Kidney glomerular epithelial cell (primary cell): ENCODE measurements at regions not wholly inside any gene's neighbourhood (a gene's known extent, or its start where the extent isn't known, plus 50 kb on each side); places are given as distances from the start of the nearest gene placed in this dataset.
A peak's percentile ranks its signal among the peaks of the same experiment; 100 is the strongest.
"Not testable (repeated sequence)": the region's sequence is repeated elsewhere in the genome, so short reads cannot be mapped to it uniquely, and the experiment has no call there.

Source experiments
- DNase-seq: peaks from one replicate; lab custom pipeline; 2025; lab: John Stamatoyannopoulos, UW

DNA sequence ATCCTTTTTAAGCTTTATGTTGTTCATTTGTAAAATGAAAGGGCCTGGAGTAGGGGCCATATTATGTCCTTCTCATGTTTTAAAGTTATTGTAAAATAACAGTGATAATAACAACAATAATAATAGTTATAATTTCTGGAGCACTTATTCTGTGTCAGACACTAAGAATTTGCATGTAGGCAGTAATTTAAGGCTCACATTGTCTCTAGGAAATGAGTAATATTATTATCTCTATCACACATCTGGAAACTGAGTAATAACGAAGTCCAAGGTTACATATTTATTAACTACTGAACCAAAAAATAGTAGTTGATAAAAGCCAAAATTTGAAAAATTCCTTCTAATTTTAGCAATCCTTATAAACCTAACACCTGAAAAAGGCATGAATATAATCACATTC is 520.7 kb upstream of the PABPC4L start:
- no peak for DNase-seq

- DNase-seq = no peak
Measured at GRCh38 chr4:134720030-134720429, 518.4 kb upstream of the PABPC4L start.

- no peak for DNase-seq
Measured at GRCh38 chr4:134708616-134709015, 507.0 kb upstream of the PABPC4L start.

GRCh38 chr4:134708026-134708425 is 506.4 kb upstream of the PABPC4L start:
- no peak for DNase-seq

- no peak for DNase-seq
Measured at GRCh38 chr4:134702374-134702773, 500.8 kb upstream of the PABPC4L start.

DNA sequence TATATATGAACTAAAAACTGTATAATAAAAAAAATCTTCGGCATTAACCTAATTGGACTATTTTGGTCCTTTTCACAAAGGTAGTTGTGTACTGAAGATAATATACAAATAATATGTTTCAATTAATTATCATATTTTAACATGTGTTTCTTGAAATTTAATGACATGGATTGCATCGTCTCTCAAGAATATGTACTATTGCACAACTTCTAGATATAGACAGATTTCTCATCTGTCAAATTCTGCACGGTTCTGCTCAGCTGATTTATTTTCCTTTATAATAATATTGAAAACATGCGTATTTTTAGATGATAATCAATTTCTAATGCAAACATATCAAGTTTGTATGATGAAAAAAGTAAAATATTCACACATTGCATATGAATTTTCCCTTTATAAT is 498.7 kb upstream of the PABPC4L start:
- DNase-seq = no peak

- DNase-seq = not testable (repeated sequence)
Measured at GRCh38 chr4:134698831-134699230, 497.2 kb upstream of the PABPC4L start.

DNA sequence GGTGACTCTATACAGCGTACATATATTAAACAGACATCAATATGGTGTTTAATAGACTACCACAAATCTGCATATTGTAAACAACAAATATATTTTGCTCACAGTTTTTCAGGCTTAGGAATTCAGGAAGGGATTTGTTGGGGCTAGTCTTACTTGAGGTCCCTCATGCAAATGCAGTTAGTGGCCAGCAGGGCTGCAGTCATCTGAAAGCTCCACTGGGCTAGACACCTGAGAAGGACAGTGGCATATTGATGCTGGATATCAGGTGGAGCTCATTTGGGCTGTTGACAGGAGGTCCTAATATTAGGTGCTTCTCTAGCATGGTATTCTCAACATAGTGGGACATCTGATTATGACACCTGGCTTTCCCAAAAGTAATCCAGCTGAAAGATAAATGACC is 493.8 kb upstream of the PABPC4L start:
- no peak for DNase-seq

- no peak for DNase-seq
Measured at GRCh38 chr4:134691915-134692314, 490.3 kb upstream of the PABPC4L start.

DNA sequence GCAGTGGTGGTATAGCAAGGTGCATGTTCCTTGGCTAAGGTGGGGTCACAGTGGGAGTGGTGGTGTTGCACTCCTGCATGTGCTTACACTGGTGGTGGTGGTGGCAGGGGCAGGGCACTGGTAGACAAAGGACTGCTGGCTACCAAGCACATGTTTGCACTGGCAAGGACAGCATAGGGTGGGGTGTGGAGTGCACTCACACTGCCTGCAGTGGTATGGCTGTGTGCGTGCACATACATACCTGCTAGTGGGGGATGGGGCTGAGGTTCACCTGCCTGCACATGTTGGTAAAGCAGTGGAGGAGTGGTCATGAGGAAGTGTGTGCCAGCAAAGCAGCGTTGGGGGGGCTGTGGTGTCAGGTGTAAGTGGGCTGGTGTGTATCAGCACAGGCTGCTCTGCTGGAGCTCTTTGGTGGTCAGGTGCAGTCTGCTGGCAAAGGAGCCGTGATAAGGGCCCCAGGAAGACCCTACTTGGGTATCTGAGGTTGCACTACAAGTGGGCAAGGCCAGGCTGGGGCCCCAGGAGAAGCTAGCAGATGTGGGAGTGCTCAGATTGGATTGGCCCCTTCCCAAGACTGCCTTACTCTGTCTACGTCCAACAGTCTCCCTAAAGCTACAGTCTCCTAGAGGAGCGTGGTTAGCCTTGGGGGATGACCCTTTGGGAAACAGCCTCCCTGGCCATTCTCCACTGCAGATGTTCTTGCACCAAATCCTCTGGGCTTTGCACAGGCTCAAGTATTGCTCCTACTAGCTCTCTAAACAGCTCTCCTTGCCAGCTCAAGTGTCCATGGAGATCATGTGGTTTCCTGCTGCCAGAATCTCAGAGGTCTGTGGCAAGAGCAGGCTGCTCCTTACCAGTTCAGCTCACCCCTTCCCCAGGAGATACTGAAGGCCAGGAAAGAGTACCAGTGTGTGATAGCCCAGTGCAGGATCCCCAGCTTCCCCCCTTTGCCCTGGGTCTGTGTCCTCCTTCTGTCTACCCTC is 486.3 kb upstream of the PABPC4L start:
- DNase-seq = no peak

GRCh38 chr4:134677209-134677814 is 475.7 kb upstream of the PABPC4L start:
- DNase-seq = no peak

DNA sequence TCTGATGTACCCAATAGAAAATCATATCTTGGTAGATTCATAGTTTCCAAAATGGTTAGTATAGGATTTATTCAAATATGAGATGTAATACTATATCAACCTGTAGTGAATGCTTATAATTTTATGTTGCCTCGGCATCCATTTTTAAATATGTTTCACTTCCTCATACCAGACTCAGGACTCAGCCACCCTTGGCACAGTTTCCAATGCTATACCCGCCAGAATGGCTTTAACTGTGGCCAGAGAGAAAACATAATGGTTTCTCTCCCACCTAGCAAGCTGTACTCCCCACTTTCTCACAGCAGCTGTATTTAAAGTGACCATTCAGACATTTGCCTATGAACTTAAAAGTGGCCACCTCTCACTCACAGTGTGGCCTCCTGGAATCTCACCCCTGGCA is 466.6 kb upstream of the PABPC4L start:
- peak; percentile 22 for DNase-seq

GRCh38 chr4:134666640-134667039 is 465.1 kb upstream of the PABPC4L start:
- no peak for DNase-seq

DNA sequence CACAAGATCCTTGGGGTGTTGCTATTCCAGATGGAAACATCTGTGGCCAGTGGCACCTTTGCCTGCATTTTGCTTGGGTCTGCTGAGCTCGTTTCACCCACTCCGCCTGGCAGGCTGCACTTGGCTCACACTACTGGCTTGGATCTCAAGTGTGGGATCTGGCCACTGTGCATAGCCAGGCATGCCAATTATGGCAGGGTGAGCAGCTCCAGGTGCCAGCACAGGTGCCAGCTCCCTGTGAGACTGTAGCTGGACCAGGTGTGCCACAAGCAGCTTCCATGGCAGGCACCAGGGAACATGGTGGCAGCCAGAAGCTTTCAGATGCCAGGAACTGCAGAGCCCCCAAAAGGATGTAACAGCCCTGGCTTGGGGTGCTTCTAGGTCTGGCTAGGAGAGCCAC is 463.8 kb upstream of the PABPC4L start:
- DNase-seq = no peak

DNA sequence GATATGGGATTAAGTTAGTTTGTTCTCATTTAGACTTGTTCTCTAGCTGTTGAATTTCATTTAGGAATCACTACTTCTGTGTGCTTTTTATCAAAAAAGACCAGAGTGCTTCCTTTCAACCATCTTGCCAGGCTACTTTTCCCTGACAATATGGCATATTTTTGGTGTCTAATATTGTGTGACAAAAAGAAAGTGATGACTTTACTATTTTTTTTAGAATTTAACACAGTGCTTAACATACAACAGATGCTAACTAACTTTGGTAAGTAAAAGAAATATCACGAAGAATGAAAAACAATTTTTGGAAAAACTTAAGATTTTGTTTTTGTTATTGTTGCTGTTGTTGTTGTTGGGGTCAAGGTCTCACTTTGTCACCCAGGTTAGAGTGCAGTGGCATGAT is 462.2 kb upstream of the PABPC4L start:
- no peak for DNase-seq

DNA sequence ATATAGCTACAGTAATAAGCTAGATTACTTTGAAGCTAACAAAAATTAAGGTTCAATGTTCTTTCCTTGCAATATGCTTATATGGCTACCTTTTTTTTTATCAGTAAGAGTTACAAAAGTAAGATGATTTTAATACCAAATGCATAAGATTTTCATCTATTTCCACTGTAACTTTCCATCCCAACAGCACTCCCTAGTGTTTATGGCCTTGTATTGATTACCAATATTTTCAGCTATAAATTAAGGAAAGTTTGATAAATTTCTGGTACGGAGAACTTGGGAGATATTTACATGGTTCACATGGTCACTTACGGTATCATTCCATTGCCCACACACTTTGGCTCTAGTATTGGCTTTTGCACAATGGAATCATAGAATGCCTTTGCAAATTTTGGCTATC is 448.9 kb upstream of the PABPC4L start:
- no peak for DNase-seq

- no peak for DNase-seq
Measured at GRCh38 chr4:134645778-134646177, 444.2 kb upstream of the PABPC4L start.

DNA sequence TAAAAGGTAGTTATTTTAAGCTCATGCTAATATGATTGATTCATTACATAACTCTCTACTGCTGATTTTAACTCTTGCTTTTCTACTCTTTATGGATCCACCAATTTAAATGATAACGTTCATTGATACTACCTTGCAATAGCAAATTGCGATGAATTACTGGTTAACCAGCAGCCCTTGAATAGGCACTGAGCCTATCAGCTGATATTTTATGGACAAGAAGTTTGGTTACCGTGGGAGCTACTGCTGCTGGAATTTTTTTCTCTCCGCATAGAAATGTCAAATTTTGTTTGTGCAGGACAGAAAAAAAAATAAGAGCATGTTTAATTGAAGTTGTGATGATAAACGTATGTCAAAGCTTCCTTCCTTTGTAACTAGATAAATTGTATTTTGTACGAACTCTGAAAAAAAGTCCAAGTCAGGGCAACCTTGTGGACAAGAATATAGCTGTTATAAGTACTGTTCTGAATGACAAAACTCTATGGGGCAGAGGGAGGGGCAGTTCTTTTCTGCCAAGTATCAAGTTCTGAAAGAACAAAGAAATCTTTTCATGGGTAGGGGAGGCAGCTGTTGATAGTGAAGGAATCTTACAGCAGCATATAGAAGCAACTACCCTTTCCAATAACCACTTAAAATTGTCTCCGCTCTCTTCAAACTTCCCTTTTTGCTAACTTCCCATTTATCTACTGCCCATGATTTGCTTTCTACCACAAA is 434.9 kb upstream of the PABPC4L start:
- no peak for DNase-seq

DNA sequence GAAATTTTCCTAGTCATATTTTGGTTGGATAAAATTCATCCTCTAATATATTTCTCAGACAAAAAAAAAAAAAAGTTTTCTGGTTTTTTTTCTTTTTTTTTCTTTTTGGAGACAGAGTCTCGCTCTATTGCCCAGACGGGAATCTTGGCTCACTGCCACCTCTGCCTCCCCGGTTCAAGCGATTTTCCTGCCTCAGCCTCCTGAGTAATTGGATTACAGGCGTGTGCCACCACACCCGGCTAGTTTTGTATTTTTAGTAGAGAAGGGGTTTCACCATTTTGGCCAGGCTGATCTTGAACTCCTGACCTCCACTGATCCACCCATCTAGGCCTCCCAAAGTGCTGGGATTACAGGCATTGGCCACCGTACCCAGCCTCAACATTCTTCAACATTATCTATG is 432.7 kb upstream of the PABPC4L start:
- no peak for DNase-seq

GRCh38 chr4:134632056-134632455 is 430.5 kb upstream of the PABPC4L start:
- no peak for DNase-seq

DNA sequence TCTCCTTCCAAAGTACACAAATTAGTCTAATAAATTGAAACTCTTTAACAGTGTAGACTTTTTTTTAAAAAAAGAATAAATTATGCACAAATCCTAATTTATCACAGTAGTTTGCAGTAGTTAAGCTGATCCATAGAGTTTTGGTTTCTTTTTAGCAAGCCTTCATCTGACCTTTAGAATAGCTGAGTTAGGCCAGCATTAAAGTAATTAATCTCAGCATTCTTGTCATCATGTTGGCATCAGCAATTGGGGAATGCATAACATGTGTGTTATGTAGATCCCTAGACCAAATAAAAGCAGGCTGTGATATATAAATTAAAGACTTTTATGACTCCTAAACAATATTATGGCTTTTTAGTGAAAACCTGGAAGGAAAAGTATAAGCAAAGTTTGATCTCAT is 426.5 kb upstream of the PABPC4L start:
- no peak for DNase-seq

DNA sequence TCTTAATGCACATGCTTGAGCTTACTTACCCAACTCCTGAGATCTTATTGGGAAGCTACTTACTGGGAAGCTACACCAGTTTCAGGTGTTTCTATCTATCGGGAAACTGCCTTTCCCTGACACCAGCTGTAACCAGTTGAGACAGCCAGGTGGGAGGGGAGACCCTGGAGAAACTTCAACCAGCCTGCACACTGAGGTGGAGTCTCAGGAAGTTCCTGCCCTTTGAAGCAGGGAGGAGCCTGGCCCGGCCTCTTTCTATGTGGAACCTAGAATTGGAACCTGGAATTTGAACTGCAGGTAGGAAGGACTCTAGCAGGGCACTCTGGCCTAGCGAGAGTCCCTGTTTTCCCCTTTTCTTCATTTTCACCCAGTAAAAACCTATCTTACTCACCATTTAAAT is 425.8 kb upstream of the PABPC4L start:
- DNase-seq = no peak

- no peak for DNase-seq
Measured at GRCh38 chr4:134624365-134624764, 422.8 kb upstream of the PABPC4L start.
